NCI-H1105 treated with DMSO at 0.1 percent for 48 hours (cell line): ENCODE measurements at regions not wholly inside any gene's neighbourhood (a gene's known extent, or its start where the extent isn't known, plus 50 kb on each side); places are given as distances from the start of the nearest gene placed in this dataset.

Source experiments
- DNase-seq: peaks from one replicate; lab custom pipeline; 2025; lab: John Stamatoyannopoulos, UW

DNA sequence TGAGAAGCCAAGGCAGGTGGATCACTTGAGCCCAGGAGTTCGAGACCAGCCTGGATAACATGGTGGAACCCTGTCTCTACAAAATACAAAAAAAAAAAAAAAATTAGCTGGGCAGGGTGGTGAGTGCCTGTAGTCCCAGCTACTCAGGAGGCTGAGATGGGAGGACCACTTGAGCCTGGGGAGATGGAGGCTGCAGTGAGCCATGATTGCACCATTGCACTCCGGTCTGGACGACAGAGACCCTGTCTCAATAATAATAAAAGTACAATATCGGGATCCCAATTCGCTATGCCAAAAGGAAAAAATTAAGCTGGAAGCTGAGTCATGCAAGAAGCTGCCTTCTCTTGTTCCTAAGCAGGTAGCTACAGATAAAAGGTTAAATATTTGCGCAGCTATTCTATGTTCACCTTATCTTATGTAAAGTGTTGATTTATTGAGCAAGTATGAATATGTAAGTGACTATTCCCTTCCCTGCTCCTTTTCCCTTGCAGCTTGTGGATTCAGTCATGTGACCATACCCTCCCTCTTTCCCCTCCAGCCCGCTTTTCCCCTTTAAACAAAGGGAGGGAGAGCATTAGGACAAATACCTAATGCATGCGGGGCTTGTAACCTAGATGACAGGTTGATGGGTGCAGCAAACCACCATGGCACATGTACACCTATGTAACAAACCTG is 112.0 kb downstream of the LITAF start:
- no peak for DNase-seq

- DNase-seq = no peak
Observed at GRCh38 chr16:11475896-11476630, 110.7 kb downstream of the LITAF start.

DNA sequence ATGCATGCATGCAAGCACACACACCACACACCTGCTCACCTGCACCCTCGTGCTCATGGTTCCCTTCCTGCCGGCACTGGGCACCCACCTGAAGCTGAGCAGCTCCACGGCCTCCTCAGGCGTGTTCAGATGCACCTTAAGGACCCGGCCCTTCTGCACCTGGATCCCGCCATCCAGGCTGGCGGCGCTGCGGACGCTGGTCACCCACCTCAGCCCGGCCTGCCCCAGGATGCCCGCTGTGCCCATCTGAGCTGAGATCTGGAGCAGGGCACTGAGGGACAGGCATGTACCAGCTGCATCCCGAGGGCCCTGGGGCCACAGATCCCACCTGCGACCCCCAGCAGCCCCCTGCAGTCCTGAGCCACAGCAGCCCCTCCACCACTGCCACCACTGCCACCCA is 110.0 kb downstream of the LITAF start:
- DNase-seq = no peak

DNA sequence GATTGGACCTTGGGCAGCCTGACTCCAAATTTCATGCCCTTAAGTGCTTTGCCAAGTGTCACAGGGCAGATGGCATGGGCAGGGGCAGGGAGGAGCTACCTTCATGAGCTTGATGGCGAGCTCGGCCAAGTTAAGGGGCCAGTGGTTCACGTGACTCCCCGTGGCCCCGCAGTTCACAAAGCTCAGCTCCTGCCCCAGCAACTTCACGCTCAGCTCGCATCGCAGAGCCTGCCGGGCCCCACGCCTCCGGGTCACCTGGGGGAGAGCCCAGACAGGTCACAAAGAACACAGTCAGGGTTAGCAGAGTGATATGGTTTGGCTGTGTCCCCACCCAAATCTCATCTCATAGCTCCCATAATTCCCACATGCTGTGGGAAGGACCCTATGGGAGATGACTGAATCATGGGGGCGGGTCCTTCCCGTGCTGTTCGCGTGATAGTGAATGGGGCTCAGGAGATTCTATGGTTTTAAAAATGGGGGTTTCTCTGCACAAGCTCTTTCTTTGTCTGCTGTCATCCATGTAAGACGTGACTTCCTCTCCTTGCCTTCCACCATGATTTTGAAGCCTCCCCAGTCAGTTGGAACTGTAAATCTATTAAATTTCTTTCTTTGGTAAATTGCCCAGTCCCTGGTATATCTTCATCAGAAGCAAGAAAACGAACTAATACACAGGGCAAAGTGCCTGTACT is 108.1 kb downstream of the LITAF start:
- DNase-seq = no peak

- no peak for DNase-seq
Observed at GRCh38 chr16:11479916-11480315, 106.8 kb downstream of the LITAF start.

DNA sequence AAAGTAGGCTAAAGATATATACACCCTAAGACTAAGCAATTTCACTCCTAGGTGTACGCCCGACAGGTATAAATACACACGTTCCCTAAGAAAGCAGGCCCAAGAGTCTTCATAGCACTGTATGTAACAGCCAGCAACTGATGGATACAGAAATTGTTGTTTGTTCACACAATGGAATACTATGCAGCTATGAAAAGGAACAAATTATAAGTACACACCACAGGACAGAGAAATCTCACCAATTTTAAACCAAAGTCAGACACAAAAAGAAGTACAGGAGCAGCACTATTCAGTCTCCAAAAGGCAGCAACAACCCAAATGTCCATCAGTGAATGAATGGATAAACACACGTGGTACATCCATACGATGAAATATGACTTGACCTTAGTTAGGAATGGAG is 106.1 kb downstream of the LITAF start:
- DNase-seq = no peak

DNA sequence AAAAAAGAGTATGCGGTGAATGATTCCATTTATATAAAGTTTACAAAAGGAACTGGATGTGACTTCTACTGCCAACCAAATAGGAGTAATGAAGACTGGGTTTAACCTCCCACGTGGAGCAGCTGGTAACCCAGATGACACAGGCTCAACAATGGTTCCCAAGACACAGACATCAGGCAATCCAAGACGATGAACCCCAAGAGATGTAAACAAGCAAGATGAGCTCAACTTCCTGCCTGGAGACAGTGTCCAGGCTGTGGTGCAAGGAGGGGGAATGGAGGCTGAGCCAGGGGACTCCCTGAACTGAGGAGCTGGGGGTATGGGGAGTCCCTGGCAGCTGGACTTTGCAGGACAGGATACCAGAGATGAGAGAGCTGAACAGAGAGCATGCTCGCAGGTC is 104.7 kb downstream of the LITAF start:
- no peak for DNase-seq

- DNase-seq = no peak
Observed at GRCh38 chr16:11482946-11483748, 103.6 kb downstream of the LITAF start.

- no peak for DNase-seq
Observed at GRCh38 chr16:11484691-11485258, 101.9 kb downstream of the LITAF start.

DNA sequence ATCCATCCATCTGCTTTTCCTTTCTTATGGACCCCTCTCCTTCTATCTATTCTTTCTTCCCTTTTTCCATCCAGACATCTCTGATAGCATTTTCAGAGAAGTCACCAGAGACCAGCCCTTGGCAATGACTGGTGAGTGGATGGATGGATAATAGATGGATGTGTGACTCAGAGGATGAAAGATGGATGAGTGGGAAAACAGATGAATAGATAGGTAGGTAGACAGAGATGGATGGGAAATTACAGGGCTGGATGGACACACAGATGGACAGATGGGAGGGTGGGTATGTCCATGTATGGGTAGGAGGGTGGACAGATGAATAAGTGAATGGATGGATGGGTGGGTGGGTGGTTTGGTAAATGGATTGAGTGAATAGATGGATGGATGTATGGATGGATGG is 101.0 kb downstream of the LITAF start:
- no peak for DNase-seq

- no peak for DNase-seq
Observed at GRCh38 chr16:11487289-11487688, 99.4 kb downstream of the LITAF start.

DNA sequence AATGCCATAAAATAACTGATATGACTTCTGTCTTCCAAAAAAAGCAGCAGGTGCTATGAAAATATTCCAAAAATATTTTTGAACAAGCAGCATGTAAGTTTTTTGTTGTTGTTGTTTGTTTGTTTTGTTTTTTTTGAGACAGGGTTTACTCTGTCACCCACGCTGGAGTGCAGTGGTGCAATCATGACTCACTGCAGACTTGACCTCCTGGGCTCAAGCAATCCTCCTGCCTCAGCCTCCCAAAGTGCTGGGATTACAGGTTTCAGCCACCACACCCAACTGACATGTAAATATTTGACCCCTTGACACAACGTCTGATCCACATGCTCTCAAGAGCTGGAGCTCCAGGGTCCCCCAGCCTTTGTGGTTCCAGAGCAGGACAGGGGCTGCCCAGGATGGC is 98.4 kb downstream of the LITAF start:
- DNase-seq = no peak

DNA sequence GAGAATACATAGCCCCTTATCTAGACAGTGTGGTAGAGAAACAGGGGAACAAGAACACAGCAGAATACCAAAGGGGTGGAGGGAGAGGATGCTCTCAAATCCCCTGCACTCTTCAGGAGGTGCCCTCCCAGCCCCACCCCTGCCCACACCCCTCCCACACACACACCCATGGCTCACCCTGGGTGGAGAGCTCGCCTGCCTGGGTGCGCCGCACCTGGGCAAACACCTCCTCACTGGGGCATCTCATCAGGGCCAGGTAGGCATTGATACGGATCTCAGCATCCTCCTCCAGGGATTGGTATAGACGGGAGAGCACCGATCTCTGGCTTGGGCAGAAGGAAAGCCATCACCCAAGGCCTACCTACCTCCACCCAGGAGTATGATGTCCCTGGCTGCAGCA is 95.2 kb downstream of the LITAF start:
- DNase-seq = no peak

DNA sequence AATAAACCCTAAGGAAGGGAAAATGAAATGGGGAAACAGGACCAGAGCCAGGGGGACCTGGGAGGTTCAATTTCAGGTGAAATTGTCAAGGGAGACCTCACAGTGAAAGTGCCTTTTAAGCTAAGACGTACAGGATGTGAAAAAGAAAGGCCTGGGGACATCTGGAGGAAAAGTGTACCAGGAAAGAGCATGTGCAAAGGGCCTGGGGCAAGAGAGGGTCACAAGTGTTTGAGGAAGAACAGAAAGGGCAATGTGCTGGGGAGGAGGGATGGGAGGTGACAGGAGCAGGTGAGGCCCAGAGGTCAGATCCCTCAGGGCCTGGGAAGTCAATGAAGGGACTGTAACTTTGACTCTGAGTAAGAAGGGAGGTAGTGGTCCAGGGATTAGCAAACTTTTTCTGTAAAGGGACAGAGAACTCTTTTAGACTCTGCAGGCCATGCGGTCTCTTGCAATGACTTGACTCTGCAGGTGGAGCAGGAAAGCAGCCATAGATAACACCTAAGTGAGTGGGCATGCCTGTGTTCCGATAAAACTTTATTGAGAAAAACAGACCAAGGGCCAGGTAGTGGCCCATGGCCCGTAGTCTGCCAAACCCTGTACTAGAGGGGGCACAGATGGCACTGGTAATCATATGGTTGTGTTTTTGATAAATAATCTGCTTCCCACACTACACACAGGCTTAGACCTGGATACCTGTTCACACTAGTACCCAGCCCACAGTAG is 93.8 kb downstream of the LITAF start:
- DNase-seq = no peak

- DNase-seq = no peak
Observed at GRCh38 chr16:11493531-11493929, 93.2 kb downstream of the LITAF start.

DNA sequence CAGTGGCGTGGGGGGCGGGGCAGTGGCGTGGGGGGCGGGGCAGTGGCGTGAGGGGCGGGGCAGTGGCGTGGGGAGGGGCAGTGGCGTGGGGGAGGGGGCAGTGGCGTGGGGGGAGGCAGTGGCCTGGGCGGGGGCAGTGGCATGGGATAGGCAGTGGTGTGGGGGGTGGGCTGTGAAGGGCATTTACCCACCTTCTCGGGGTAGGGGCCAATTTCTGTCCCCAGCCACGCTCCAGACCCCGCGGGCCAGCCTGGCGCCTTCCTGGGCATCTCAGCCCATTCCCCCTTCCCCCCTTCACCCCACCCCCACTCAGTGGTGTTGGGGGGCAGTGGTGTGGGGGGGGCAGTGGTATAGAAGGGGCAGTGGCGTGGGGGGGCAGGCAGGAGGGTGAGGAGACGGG is 92.7 kb downstream of the LITAF start:
- no peak for DNase-seq

DNA sequence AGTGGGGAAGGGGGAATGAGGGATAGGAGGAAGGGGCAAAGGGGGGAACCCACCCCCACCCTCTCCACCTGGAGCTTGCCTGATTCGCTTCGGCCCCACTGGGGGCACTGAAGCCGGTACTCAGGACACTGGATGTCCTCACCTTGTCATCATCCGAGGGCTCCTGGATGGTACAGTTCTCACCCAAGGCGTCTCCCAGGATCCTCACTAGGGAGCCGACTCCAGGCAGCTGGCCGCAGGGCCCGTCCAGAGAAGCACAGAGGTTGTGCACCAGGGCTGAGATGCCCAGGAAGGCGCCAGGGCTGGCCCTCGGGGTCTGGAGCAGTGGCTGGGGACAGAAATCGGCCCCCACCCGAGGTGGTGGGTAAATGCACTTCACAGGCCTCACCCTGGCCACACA is 92.3 kb downstream of the LITAF start:
- no peak for DNase-seq

- DNase-seq = no peak
Observed at GRCh38 chr16:11495066-11495407, 91.7 kb downstream of the LITAF start.
